Epithelial cell of proximal tubule (primary cell): ENCODE measurements at regions not wholly inside any gene's neighbourhood (a gene's known extent, or its start where the extent isn't known, plus 50 kb on each side); places are given as distances from the start of the nearest gene placed in this dataset.
A peak's percentile ranks its signal among the peaks of the same experiment; 100 is the strongest.
"Not testable (repeated sequence)": the region's sequence is repeated elsewhere in the genome, so short reads cannot be mapped to it uniquely, and the experiment has no call there.

Source experiments
- DNase-seq: peaks from one replicate; pipeline ENCODE4 v3.0.0-alpha.2; 2011; ENCODE audit warnings: low read depth
- H3K4me3 ChIP-seq: 2 replicates; pipeline ENCODE4 v1.5.1; 2011; ENCODE audit warnings: low read depth, mild to moderate bottlenecking, low read length
- TF ChIP-seq, protein P1 (sequence below): conservative IDR thresholded peaks from 2 replicates; pipeline ENCODE4 v1.5.1; 2012; ENCODE audit warnings: low read depth, mild to moderate bottlenecking, low read length

GRCh38 chr5:104843822-104844221 lies 1281.2 kb upstream of the NUDT12 start:
- no peak for DNase-seq
- TF ChIP-seq, protein P1, sequence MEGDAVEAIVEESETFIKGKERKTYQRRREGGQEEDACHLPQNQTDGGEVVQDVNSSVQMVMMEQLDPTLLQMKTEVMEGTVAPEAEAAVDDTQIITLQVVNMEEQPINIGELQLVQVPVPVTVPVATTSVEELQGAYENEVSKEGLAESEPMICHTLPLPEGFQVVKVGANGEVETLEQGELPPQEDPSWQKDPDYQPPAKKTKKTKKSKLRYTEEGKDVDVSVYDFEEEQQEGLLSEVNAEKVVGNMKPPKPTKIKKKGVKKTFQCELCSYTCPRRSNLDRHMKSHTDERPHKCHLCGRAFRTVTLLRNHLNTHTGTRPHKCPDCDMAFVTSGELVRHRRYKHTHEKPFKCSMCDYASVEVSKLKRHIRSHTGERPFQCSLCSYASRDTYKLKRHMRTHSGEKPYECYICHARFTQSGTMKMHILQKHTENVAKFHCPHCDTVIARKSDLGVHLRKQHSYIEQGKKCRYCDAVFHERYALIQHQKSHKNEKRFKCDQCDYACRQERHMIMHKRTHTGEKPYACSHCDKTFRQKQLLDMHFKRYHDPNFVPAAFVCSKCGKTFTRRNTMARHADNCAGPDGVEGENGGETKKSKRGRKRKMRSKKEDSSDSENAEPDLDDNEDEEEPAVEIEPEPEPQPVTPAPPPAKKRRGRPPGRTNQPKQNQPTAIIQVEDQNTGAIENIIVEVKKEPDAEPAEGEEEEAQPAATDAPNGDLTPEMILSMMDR, result no peak
- no peak overlapping the region for H3K4me3 ChIP-seq

GRCh38 chr5:104840284-104840683 lies 1277.7 kb upstream of the NUDT12 start:
- TF ChIP-seq, protein P1, result no peak
- no peak for DNase-seq
- no peak overlapping the region for H3K4me3 ChIP-seq

GRCh38 chr5:104831515-104831914 lies 1268.9 kb upstream of the NUDT12 start:
- DNase-seq, H3K4me3 ChIP-seq: not testable (repeated sequence)

DNA sequence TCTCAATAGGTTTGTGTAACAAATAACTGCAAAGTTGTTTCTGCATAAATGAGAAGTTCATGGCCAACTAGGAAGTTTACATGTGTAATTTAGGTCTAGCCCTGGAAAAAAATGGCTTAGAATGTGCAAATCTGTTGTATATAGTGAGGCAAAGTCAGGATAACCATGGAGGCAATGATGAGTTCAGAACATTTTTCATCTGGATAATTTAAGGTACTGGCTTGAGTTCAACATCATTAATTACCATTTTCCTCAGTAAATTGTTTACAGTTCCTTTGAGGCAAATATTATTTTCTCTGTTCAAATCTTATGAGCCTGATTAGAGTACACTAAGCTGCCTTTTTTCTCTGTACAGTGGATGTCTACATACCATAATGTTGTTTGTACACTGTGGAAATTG lies 1259.0 kb upstream of the NUDT12 start:
- TF ChIP-seq, protein P1, result no peak
- DNase-seq, result no peak
- H3K4me3 ChIP-seq, result no peak overlapping the region

- TF ChIP-seq, protein P1, result no peak
- no peak overlapping the region for H3K4me3 ChIP-seq
- no peak for DNase-seq
These were observed 1254.5 kb upstream of the NUDT12 start for GRCh38 chr5:104817127-104817526.

DNA sequence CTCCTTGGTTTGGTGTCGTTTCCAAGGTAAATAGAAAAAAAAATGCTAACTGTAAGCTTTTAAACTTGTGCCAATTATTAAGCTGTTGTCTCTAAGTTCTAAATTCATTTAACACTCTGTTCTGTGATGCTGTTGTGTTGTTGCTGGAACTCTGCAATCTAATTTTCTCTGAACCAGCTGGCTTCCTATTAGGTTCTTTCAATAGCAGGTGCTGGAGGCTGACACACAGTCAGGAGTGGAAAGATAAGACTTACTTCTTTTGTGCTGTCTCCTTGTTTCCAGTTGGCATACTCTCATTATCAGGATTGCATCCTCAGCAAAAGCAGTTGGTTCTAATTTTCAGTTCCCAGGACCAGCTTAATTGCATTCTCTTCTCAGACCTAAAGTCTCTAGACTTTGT lies 1252.6 kb upstream of the NUDT12 start:
- no peak for DNase-seq
- TF ChIP-seq, protein P1, result no peak
- no peak overlapping the region for H3K4me3 ChIP-seq

DNA sequence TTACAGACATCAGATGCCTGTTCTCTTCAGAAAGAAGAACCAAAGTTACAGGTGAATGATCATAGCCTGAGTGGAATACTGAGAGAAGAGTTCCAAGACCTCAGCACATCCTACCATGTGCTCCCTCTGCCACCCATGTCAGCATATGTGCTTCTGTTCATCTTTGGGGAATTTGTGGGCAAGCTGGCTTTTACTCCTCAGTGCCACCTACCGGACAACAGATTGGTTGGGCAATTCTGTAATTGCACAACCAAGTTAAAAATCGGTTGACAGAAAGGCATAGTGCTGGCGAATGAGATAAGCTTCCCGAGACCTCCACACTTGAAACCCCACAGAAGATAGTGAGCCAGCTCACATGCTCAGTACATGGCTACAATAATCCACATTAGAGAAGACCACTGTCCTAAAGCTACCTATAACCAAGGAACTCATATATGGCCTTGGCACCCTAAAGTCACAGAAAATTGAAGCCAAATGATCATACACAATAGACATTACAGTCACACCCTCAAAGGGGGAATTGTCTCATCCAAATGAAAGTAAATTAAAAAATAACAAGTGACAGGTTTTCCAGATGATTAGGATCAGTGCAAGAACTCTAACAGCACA lies 1238.0 kb upstream of the NUDT12 start:
- no peak for DNase-seq
- no peak overlapping the region for H3K4me3 ChIP-seq
- TF ChIP-seq, protein P1, result peak; percentile 55
